Vagina (tissue), 2 donors: ENCODE measurements at regions not wholly inside any gene's neighbourhood (a gene's known extent, or its start where the extent isn't known, plus 50 kb on each side); places are given as distances from the start of the nearest gene placed in this dataset.

Source experiments
- DNase-seq, 2 donors: peaks; one replicate each; pipeline ENCODE4 v3.0.0-alpha.2; 2017; ENCODE audit errors: extremely low spot score in 2 of 2
- H3K27ac ChIP-seq: fragments of 200-600 bp; sonication (generic); one replicate; pipeline ENCODE4 v1.5.1; 2019
- H3K27me3 ChIP-seq: fragments of 200-600 bp; sonication (generic); one replicate; pipeline ENCODE4 v1.5.1; 2019
- H3K36me3 ChIP-seq, 2 donors: fragments of 200-600 bp; sonication (generic); one replicate each; pipeline ENCODE4 v1.5.1; 2017 to 2019
- H3K4me1 ChIP-seq: fragments of 200-600 bp; sonication (generic); one replicate; pipeline ENCODE4 v1.5.1; 2019
- H3K4me3 ChIP-seq, 2 donors: fragments of 200-600 bp; sonication (generic); 1 replicate in 1 of 2; 2 replicates in 1 of 2; pipeline ENCODE4 v1.5.1; 2016 to 2019
- H3K9me3 ChIP-seq: fragments of 200-600 bp; sonication (generic); one replicate; pipeline ENCODE4 v1.5.1; 2019
- CTCF ChIP-seq, 3 experiments: fragments of 450-650 bp in 2 of 3; fragments of 200-600 bp in 1 of 3; sonication (generic) in 1 of 3; IDR thresholded peaks; one replicate each; pipeline ENCODE4 v1.5.1; 2017 to 2019; ENCODE audit warnings: antibody characterized with exemption in 3 of 3, mild to moderate bottlenecking in 2 of 3, moderate library complexity in 2 of 3
- POLR2A ChIP-seq, 2 donors: fragments of 450-650 bp; IDR thresholded peaks; one replicate each; pipeline ENCODE4 v1.6.1; 2017; ENCODE audit warnings: antibody characterized with exemption in 2 of 2, mild to moderate bottlenecking in 2 of 2, moderate library complexity in 2 of 2
- POLR2AphosphoS5 ChIP-seq, 2 donors: sonication (generic); formaldehyde crosslinking; IDR thresholded peaks; one replicate each; pipeline ENCODE4 v1.9.0; 2017; ENCODE audit warnings: antibody characterized with exemption in 2 of 2, mild to moderate bottlenecking in 2 of 2, low read depth in 1 of 2; ENCODE audit not compliant: insufficient read depth in 1 of 2
- intact Hi-C: fragments of 100-400 bp; cut with DNase I; formaldehyde crosslinking; loops from one replicate; pipeline ENCODE4 v1.15.1; 2023

GRCh38 chr15:96622714-96623113 is 292.2 kb downstream of the NR2F2 start:
- Histone ChIP-seq H3K27ac (no peak overlapping the region), H3K4me1 (no peaks in the 10 kb centered on the region), H3K9me3 (no peaks in the 10 kb centered on the region), H3K27me3 (no peaks in the 10 kb centered on the region), H3K36me3 (no peaks in the 10 kb centered on the region), H3K4me3 (no peak overlapping the region)
- TF ChIP-seq CTCF (IDR thresholded peaks at IDR 0.05) = no peak
- no peak for TF ChIP-seq POLR2AphosphoS5 (IDR thresholded peaks at IDR 0.05; ENCODE audit: insufficient read depth in 1 of 2, low read depth in 1 of 2)
- intact Hi-C loops = no loop called here
- no peak for DNase-seq

- no peaks in the 10 kb centered on the region for H3K9me3 ChIP-seq
- no peaks in the 10 kb centered on the region for H3K36me3 ChIP-seq
- H3K27ac ChIP-seq = no peak overlapping the region
- H3K4me1 ChIP-seq = peaks cover 7% of the 10 kb centered on the region
- no peaks in the 10 kb centered on the region for H3K27me3 ChIP-seq
- intact Hi-C loops = no loop called here
- no peak for DNase-seq
- H3K4me3 ChIP-seq = no peak overlapping the region
- TF ChIP-seq POLR2A (IDR thresholded peaks at IDR 0.05) = no peak
These were observed 294.8 kb downstream of the NR2F2 start for GRCh38 chr15:96625256-96625655.

DNA sequence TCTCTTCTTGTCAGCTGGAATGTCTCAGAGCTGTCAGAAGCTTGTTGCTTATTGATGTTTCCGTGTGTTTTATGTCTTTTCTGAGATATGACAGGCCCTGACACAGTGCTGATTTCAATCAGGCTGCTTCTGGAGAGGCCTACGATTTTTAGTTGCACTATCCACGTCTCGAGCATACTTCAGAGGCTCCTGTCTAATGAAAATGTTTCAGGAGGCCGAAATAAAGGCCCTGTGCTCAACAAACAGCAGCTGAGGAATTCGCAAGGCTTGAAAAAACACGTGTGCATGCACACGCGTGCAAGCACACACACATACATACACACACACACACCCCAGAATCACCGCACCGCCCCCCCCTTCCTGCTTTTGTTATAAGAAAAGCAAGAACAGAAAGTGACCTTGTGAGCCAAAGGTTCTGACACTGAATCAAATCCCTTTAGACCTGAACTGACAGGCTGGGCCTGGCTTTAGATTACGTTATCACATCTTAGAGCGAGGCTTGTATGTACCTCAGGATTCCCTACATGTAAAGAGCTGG is 296.6 kb downstream of the NR2F2 start:
- Histone ChIP-seq H3K4me1 (peaks cover 7% of the 10 kb centered on the region), H3K27ac (no peak overlapping the region), H3K27me3 (no peaks in the 10 kb centered on the region), H3K9me3 (no peaks in the 10 kb centered on the region), H3K36me3 (no peaks in the 10 kb centered on the region), H3K4me3 (no peak overlapping the region)
- DNase-seq = no peak
- intact Hi-C loops = no loop called here
- TF ChIP-seq POLR2AphosphoS5 (IDR thresholded peaks at IDR 0.05; ENCODE audit: insufficient read depth in 1 of 2, low read depth in 1 of 2) = no peak
- TF ChIP-seq CTCF (IDR thresholded peaks at IDR 0.05) = no peak
- TF ChIP-seq POLR2A (IDR thresholded peaks at IDR 0.05) = no peak

DNA sequence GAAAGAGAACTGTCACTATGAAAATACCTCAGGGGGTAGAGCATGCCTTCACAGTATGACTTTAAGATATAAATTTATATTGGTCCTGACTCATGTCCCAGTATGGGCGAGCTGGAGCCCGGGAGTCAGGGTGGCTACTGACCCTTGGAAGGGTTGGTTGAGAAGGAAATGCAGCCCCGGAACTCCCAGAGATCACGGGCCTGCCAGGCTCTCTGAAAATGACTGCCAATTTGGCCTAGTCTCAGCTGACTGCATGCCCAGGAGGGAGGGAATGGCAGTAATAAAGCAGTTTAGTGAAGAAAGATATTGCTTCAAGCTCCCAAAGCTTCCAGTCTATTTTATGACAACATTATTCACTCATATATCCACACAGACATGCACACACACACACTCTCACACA is 299.0 kb downstream of the NR2F2 start:
- Histone ChIP-seq H3K4me3 (no peak overlapping the region), H3K36me3 (no peaks in the 10 kb centered on the region), H3K9me3 (no peaks in the 10 kb centered on the region), H3K27ac (no peak overlapping the region), H3K27me3 (no peaks in the 10 kb centered on the region), H3K4me1 (peaks cover 7% of the 10 kb centered on the region)
- no peak for TF ChIP-seq POLR2AphosphoS5 (IDR thresholded peaks at IDR 0.05; ENCODE audit: insufficient read depth in 1 of 2, low read depth in 1 of 2)
- TF ChIP-seq POLR2A (IDR thresholded peaks at IDR 0.05) = no peak
- no peak for TF ChIP-seq CTCF (IDR thresholded peaks at IDR 0.05)
- no peak for DNase-seq
- intact Hi-C loops = no loop called here

DNA sequence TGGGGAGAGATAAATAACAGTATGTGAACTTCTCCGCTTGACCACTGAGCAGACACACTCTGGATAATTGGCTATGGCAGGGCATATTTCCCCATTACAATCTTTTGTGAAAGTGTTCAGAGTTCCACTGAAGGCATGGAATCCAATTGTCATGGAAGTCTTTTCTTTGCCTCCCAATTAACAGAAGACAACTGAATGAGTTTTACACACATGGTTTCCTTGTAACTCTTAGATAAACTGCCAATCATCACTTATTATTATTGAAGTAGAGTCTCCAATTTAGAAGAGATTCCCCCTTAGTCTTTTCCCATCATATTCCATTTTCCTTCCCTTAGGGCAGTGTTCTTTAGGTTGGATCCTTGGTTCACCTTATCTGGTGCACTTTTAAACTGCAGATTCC is 308.3 kb downstream of the NR2F2 start:
- intact Hi-C loops = no loop called here
- DNase-seq = no peak
- H3K4me3 ChIP-seq = no peak overlapping the region
- no peak overlapping the region for H3K27ac ChIP-seq
- H3K36me3 ChIP-seq = no peaks in the 10 kb centered on the region
- no peaks in the 10 kb centered on the region for H3K9me3 ChIP-seq
- no peaks in the 10 kb centered on the region for H3K4me1 ChIP-seq
- TF ChIP-seq POLR2AphosphoS5 (IDR thresholded peaks at IDR 0.05; ENCODE audit: insufficient read depth in 1 of 2, low read depth in 1 of 2) = no peak
- no peak for TF ChIP-seq CTCF (IDR thresholded peaks at IDR 0.05)
- TF ChIP-seq POLR2A (IDR thresholded peaks at IDR 0.05) = no peak
- H3K27me3 ChIP-seq = no peaks in the 10 kb centered on the region

- intact Hi-C loops = no loop called here
- no peaks in the 10 kb centered on the region for H3K4me1 ChIP-seq
- H3K9me3 ChIP-seq = no peaks in the 10 kb centered on the region
- DNase-seq = no peak
- no peaks in the 10 kb centered on the region for H3K36me3 ChIP-seq
- no peaks in the 10 kb centered on the region for H3K27me3 ChIP-seq
- no peak overlapping the region for H3K4me3 ChIP-seq
- no peak overlapping the region for H3K27ac ChIP-seq
- no peak for TF ChIP-seq POLR2AphosphoS5 (IDR thresholded peaks at IDR 0.05; ENCODE audit: insufficient read depth in 1 of 2, low read depth in 1 of 2)
- no peak for TF ChIP-seq CTCF (IDR thresholded peaks at IDR 0.05)
- TF ChIP-seq POLR2A (IDR thresholded peaks at IDR 0.05) = no peak
These were observed 315.3 kb downstream of the NR2F2 start for GRCh38 chr15:96645796-96646195.
